Activated gamma-delta T cell (primary cell): ENCODE measurements at regions not wholly inside any gene's neighbourhood (a gene's known extent, or its start where the extent isn't known, plus 50 kb on each side); places are given as distances from the start of the nearest gene placed in this dataset.

Experiments
- DNase-seq: peaks from one replicate; lab custom pipeline; 2025; lab: John Stamatoyannopoulos, UW

GRCh38 chr14:71497645-71498086 lies 434.6 kb upstream of the RGS6 start:
- DNase-seq: no peak

DNA sequence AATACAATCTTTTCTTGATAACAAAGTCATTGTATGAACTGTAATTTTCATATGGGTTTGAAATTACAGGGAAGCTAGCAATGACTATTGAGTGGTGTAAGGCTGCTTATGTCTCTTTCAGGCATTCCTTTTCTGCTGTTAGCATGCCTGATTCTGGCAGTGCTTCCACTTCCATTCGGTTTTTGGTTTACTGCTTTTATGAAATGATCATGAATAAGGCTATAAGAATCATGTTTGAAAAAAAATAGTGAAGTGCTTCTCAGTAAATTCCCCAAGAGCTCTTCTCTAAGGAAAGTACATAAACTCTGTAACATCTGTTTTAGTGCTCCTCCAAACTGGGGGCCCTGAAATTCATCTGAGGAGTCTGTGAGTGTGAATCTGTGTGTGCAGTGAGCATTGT lies 434.0 kb upstream of the RGS6 start:
- DNase-seq: no peak

GRCh38 chr14:71499018-71499417 lies 433.2 kb upstream of the RGS6 start:
- DNase-seq: no peak

DNA sequence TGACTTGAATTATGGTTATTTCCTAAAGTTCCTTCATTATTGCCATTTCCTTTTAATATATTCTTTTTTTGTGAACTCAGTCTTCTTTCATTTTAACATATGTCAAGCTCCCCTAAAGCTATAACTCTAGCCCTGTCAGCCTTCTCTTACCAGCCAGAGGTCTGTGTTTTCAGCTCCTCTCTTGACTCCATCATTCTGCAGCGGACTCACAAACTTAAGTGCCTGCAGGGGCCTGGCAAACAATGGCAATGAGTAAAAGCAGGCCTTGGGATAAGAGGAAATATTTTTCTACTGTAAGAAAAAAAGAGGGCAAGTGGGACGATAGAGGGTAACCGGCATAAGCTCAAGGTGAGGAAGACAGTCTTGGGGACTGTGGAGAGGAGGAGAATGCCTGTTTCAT lies 424.5 kb upstream of the RGS6 start:
- no peak for DNase-seq

GRCh38 chr14:71508901-71509300 lies 423.3 kb upstream of the RGS6 start:
- no peak for DNase-seq

DNA sequence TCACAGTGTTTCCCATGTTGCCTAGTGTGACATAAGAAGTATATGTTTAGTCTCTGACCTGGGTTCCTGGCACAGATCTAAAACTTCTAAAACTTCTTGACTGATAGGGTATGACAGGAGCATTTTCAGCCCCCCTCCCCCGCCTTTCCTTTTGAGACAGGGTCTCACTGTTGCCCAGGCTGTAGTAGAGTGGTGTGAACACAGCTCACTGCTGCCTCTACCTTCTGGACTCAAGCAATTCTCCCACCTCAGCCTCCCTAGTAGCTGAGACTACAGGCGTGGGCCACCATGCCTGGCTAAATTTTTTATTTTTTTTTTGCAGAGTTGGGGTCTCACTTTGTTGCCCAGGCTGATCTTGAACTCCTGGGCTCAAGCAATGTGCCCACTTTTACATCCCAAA lies 421.1 kb upstream of the RGS6 start:
- DNase-seq: no peak

DNA sequence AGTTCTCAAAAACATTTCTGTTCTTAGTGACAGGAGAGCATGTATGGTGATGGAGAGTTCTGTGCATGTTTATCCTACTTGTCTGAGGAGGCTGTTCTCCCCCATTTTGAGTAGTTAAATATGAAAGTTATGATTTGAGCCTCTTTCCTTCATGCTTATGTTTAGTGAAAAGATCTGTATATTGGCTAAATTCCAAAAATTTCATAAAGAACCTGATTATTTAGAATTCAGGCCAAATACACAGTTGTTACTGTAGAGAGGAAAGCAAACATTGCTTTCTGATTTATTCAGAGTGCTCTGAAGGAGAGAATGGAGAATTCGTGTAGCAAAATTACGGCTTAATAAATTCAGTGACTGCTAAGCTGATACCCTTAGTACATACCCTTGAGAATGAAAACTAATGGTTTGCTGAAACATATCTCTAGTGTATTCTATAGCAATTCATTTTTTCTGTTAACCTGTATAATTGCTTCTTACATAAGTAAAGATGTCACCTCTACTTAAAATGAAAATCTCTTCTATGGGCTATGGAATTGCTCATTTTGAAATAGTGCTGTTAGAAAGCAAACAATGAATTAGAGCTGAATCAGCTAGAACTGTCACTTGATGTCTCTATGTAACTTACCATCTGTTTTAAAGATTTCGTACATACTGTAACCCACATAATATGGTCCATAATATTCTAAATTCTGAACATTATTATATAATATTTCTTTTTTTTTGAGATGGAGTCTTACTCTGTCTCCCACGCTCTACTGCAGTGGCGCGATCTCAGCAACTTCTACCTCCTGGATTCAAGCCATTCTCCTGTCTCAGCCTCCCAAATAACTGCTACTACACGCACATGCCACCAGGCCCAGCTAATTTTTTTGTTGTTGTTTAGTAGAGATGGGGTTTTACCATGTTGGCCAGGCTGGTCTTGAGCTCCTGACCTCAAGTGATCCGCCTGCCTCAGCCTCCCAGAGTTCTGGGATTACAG lies 417.0 kb upstream of the RGS6 start:
- no peak for DNase-seq

- no peak for DNase-seq
These were observed 410.7 kb upstream of the RGS6 start for GRCh38 chr14:71521238-71522135.

DNA sequence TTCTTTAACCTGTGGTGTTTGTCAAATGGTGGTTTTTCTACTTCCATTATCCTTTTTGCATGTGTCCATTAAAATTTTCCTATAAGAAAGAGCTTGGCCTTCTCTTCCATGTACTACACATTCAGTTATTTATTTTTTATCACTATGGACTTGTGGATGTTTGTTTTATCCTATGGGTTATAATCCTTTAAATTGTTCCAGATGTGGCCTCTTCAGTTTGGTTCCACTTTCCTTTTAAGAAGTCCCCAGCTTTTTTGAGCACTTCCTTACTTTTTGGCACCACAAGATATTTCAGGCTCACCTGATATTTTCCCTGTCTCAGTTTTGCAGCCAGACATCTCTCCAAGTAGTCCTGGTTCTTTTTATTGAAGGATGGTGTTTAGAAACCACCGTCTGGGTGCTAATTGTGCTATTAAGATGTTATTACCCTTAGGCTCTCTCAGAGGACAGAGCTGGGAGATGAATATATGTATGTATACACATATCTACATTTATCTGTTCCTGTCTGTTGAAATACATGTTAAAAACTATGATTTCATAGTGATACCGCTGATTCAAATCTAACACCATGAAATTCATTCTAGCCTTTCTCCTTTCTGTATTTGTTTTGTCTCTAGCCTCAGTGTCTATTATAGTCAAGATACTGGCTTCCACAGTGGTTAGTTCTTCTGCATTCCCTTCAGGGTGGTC lies 408.5 kb upstream of the RGS6 start:
- DNase-seq: no peak

DNA sequence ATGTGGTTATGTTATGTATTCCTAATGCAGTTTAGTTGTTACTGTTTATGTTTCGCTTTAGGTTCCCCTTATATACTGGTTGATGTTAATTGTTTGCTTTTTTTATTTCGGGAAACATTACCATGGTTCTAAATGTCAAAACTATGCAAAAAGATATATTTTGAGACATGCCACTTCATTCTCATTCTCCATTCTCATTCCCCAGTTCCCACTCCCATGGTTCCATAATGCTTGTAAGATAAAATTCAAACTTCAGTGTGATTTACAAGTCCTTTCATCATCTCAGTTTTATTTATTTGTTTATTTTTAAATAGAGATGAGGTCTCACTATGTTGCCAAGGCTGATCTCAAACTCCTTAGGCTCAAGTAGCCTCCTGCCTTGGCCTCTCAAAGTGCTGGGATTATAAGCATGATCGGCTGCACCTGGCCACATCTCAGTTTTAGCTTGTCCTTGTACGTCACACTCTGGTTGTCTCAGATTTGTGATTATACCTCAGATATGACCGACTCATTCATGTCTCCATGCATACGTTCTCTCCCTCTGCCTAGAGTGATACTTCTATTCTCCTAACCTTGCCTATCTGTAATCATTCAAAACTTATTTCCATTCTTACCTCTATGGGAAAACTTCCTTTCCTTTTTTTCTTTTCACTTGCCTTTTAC lies 407.8 kb upstream of the RGS6 start:
- DNase-seq: no peak

DNA sequence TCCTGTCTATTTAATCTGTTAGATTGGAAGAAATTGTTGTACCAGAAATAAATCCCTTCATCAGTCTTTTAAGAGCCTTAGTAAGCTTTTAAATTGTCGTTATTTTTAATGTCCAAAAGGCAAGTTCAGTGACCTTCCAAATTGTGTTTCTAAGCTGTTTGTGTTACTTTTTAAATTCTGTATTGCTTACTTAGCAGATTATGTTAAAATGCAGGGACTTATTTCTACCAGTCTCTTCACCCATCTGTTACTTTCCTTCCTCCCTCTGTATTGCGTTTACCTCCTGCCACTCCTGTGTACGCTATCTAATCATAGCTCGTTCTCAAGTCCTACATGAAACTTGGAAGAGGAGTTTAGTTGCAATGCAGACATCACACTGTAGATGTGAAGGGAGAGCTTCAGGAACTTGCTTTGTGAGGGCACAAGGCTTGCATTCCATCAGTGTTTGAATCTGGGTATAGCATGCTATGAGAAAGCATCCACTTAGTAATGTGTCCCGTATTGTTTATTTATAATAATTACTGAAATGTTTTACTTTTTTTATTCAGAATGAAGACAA lies 406.5 kb upstream of the RGS6 start:
- no peak for DNase-seq

DNA sequence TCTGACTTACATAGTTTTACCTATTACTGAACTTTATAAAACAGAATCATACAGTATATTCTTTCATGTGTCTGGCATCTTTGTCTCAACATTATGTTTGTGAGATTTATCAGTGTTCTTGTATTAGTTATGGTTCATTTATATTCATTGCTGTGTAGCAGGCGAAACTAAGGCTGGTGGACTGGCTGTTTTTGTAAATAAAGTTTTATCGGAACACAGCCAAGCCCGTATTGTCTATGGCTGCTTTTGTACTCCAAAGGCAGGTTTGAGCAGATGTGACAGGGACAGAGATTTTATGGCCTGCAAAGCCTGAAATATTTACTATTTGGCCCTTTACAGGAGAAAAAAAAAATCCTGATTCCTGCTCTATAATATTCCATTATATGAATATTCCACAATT lies 405.8 kb upstream of the RGS6 start:
- no peak for DNase-seq

- DNase-seq: no peak
These were observed 404.4 kb upstream of the RGS6 start for GRCh38 chr14:71527838-71528237.

DNA sequence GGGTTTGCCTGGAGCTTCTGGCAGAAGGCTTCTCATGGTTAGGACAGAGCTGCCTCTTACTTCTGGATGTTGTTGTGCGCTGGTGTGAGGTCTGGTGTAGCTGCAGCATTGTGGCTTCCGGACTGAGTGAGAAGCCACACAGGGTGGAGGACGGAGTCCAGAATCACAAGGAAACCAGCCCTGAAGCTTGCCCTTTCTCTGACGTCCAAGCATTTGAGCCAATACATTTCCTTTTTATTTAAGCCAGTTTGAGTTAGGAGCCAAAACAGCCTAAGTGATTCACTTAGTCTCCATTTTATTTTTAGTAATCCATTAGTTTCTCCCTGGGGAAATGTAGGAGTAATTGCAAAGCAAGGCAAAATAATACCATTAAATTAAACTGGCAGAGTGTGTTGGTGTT lies 402.4 kb upstream of the RGS6 start:
- no peak for DNase-seq

DNA sequence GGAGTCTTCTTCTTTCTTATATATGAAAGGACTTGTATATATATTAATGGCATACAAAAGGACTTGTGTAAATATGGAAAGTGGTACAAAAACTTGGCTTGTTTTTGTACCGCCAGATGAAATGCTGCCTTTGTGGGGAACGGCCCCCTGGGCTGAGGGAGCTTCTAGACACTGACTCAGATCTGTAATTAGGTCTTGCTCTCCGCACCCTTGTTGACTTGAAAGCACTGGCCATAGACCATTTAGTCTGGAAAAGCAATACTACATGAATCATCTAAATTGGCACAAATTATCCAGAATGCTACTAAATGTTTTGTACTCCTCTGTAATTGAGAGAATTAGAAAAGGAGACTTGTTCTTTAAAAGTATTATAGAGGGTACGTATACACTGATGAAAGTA lies 399.9 kb upstream of the RGS6 start:
- no peak for DNase-seq

DNA sequence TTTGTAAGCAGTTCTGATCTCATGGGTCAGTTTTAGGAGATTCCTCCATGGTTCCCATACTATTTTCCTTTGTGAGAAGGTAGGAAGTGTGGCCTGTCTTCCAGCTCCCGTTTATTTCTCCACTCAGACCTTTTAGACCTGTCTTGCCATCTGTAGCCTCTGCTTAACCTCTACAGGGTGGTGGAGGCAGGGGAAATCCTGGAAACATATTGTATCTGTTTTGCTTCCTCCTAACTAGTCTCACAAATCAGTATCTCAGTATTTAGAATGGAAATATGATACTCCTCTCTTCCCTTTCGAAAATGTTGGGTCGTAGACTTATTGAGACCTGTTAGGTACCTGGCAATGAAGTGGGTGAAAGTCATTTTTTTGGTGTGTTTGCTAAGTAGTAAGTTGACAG lies 399.4 kb upstream of the RGS6 start:
- DNase-seq: no peak

- no peak for DNase-seq
These were observed 398.8 kb upstream of the RGS6 start for GRCh38 chr14:71533390-71533789.

- no peak for DNase-seq
These were observed 398.4 kb upstream of the RGS6 start for GRCh38 chr14:71533800-71534199.

- DNase-seq: no peak
These were observed 397.7 kb upstream of the RGS6 start for GRCh38 chr14:71534506-71534905.

DNA sequence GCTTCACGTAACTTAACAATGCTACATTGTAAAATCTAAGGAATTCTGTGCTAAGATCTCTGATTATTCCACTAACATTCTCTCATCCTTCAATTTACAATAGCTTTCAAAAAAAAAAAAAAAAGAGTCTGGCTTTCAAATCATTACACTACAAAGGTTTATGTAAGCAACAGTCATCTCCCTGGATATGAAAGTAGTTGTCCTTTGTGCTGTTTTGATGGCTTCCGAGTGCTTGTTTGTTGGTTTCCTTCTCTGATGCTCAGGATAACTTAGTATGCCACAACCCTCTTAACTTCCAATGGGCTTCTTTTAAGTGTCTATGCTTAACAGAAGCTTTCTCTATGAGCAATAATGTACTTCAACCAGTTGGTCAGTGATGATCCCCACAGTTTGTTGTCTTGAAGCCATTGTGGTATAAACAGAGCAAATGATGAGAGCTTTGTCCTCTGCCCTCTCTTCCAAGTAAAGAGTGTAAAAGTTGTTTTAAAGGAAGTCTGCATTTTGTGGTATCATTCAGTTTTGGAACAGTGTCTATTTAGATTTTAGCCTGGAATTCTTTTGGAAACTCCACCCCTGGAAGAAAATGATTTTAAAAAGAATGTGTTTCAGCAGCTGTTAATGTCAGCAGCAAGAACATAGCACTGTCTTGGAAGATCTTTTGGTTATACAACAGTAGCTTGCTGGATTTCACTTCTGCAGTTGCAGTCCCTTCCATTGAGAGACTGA lies 396.1 kb upstream of the RGS6 start:
- no peak for DNase-seq
